Midbrain (tissue), 1 donor: ENCODE measurements at regions not wholly inside any gene's neighbourhood (a gene's known extent, or its start where the extent isn't known, plus 50 kb on each side); places are given as distances from the start of the nearest gene placed in this dataset.
"Not testable (repeated sequence)": the region's sequence is repeated elsewhere in the genome, so short reads cannot be mapped to it uniquely, and the experiment has no call there.

Experiments
- DNase-seq: peaks from one replicate; lab custom pipeline; 2025; lab: John Stamatoyannopoulos, UW

DNA sequence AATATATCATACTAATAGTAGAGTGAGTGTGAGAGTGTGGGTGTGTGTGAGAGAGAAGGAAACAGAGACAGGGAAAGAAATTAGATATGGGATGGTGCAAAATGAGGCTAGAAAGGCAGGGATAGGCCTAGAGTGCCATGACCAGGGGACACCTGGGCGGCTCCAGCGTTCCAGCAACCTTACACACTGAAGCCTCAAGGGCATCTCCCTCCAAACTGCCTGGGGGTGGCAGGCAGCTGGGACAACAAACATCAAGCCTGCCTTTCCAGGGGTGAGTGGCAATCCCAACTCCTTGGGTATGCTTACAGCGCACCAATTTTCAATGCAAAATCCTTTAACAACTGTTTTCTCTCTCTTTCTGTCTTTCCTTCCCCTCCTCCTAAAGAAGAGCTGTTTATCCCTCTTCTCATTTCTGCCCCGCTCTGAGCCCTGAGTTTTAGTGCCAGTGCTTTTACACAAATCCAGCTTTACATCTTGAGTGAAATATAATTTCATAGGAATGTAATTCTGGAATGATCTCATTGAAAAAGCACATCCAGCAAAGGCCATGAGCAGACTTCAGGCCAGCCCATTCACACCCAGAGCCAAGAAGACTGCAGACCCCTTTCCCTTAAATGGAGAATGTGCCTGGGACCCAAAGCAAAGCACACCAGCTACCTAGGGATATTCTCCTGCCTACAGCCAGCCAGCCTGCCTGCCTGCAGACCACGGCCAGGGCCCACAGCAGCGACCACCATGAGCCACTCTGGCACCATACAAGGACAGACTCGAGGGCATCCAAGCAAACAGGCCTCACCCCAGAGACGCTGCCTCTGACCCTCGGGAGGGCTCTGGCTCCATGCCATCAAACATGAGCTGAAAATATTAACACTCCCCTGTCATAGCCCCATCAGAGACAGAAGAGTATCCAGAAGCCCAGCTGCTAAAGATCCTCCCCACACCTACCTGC, 90.3 kb downstream of the RPL27A start:
- DNase-seq: no peak

DNA sequence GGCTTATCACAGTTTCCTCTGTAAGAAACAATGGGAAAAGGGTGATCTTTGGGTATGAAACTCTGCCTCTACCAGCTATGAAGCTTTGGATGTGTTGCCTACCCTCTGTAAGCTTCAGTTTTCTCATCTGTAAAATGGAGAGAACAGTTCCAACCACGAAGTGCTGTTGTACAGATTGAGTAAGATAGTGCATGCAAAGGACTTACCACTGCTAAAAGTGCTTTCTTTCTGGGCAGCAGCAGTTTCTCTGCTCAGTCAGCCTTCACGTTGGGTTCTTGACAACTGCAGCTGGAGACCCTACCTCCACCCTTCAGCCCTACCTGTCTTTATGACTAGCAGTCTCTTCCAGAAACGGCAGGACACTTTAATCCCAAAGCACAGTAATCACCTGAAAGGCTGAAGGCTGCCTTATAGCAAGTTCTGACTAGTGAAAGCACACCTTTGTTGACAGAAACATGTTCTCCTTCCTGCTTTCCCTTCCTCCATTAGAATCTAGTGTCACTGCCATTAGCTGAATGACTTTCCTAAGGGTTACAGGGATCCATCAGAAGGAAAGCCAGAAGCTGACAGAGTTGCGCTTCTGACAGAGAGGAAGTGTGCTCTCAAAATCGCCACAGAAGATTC, 91.4 kb downstream of the RPL27A start:
- no peak for DNase-seq

DNA sequence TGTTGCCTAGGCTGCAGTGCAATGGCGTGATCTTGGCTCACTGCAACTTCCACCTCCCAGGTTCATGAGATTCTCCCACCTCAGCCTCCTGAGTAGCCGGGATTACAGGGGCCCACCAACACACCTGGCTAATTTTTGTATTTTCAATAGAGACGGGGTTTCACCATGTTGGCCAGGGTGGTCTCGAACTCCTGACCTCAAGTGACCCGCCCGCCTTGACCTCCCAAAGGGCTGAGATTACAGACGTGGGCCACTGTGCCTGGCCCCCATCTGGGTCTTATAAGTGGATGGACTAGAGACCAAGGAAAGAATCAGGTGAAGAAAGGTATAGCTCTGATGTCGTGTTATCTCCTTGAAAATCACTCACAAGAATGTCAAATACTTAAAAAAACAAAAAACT, 92.3 kb downstream of the RPL27A start:
- DNase-seq: not testable (repeated sequence)

DNA sequence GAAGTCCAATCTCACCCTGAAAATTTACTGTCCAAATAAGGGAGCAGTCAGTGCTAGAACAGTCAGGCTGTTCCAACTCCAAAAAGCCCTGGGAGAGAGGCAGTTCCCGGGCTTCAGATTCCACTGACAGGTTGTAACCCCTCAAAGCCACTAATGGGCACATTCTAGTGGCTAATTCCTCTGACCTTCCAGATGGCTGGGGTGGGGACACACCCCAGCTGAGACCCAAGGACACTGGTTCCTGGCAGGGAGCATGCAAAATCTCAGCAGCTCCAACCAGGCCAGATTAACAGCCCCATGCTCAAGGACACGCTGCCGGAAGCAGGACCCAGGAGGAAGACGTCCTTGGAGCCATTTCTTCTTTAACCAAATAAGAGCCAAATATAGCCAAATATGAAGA, 92.7 kb downstream of the RPL27A start:
- DNase-seq: no peak

DNA sequence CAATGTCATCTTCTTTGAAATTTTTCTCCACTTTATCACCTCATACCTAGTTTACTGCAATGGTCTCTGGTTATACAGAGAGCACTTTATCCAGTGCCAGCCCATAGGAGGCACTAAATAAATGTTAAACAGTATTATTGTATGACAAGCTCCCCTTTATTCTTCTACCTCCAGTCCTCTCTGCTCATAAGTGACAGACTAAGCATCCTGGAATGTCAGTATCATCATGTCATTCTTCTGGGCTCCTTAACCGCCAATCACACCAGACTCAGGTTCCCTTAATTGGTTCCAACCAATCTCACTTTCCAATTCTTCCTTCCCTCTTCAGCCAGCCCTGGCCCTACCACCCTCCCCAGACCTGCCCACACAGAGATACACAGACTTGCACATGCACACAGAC, 93.1 kb downstream of the RPL27A start:
- DNase-seq: no peak

DNA sequence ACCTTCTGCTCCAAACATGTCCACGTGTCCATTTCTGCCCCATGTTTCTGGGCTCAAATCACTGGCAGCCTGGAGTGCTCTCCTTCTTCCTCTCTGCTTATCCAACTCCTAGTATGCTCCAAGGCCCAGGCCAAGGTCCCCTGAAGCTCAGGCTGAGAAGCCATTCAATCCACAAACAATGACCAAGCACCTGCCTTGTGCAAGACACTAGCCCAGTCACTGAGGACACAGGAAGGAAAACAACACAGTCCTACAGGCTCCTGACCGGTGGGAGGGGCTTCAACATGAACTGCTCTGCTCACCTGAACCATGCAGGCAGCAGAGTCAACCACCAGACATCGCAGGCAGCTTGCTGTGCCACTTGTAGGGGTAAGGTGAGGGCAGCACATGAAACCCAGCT, 93.6 kb downstream of the RPL27A start:
- DNase-seq: no peak

DNA sequence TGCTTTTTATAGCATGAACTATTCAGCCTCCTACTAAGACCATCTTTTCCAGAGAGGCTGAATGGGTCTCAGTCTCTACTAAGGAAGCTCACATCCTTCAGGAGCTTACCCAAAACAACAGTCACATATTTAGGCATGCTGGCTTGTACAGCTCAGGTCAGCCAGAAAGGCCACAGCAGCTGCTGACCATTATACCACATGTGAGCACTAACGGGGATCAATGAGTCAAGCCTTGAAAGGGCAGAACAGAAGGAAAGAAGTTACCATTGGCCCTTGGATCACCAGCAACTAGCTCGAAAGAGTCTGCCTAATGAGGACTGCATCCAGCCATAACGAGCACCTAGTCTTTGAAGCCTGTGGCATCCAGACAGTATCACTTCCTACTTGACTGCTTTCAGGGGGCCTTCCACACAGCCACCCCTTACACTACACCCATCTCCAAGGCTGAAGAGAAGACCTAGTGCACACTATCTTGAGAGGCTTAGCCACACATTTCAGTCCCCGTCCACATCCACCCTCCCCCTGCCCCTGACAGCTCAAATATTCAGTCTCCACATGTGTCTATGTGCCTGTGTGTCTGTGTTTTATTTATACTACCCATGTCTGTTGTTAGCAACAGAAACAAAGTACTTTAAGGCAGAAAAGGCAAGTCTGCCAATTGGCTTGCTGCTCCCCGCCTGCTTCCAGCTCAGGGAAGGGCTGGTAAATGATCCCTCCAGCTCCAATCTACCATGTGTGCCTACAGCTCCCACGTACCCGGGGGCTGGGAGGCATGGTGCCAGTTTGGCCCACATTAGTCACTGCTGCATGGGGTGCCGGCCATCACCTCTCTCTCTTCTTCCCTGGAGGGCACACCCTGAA, 95.5 kb downstream of the RPL27A start:
- no peak for DNase-seq

DNA sequence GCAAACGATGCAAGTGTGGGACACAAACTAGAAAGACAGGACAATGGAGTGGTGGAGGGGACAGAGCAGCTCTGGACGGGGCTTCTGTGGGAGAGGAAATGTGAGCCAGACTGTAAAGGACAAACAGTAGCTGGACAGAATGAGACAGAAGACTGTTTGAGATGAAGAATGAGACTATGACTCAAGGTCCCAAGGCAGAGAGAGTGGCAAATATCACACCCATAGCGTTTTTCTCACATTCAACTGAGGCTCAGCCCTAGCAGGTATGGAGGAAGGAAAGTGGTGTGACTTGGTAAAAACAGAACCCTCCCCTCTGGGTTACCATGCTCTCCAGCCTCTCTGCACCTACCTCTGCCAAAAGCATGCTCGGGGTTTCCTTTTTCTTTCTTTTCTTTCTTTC, 96.5 kb downstream of the RPL27A start:
- DNase-seq: no peak

DNA sequence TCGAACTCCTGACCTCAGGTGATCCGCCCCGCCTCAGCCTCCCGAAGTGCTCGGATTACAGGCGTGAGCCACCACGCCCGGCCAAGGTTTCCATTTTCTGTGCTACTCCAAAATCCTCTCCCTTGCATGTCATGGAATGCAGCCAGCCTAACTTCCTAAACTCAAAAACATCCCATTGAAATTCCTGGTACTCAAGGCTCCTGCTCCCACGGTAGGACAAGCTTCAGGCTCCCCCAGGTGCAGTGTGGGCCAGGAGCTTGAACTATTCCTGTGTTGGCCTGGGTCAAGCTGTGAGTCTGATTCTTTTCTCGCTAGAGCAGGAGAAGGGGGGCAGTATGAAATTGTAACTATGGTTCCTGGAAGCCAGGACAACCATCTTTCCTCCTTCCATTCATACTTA, 97.1 kb downstream of the RPL27A start:
- no peak for DNase-seq

DNA sequence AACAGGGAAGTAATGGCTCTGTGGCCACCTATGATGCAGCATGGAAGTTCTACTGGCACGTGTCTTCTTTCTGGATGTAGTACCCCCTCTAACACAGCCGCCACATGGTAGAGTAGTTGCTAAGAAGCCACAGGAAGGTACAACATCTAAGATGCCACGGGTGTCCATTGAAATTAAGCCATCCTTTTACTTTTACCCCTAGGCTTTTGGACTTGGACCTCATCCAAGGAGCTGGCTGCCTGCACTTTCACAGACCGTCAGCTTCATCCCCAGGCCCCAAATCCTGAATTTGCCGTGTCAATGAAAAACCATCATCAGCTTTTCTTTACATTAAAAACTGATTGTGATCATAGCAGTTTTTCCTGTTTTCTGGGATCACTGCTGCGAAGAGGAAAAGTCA, 102.4 kb downstream of the RPL27A start:
- DNase-seq: no peak

DNA sequence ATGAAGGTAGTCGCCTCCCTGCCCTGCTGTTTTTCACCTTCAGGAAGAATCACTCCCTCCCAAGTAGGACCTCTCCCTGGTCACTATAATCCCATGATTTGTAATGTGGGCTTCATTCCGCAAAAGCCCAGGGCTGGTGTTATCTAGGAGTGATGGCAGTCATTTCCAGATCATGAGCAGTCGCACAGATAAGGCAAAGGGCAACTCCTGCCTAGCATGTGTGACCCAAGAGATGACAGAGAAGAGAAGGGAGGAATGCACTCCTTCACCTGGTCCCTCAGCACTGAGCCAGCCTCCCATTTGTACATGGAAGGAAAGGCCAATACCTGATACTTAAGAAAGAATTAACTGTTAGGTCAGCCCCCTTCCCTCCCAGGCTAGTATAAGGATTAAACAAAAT, 102.9 kb downstream of the RPL27A start:
- DNase-seq: no peak

DNA sequence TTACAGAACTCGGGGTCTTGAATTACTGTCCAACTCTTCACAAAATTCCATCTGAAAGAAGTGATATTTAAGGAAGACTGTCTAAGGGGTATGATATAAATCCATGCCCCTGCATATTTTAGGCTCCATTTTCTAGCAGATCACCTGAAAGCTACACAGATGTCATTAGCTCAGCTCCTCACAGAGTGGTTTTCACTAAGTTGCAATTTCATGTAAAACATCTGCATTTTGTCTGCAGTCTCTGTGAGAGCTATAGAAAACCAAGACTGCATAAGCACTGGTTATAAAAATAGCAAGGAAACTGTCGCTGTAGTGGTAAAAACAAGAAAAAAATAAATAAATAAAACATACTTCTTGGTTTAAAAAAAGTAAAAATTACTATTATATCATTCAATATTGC, 103.4 kb downstream of the RPL27A start:
- DNase-seq: no peak

DNA sequence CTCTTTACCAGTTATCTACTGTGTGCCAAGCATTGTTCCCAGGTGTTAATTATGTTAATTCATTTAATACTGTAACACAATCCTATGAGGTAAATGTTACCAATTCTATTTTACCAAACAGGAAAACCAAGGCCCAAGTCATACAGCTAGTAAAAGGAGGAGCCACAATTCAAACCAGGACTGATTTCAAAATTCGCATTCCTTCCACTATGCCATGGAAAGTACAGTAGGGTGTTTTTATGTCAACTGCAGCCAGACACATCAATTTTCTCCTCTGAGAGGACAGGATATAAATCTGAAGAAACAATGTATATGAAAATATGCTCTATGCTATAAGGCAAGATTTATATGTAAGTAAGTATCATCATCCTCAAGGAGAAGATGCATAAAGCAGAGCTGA, 104.3 kb downstream of the RPL27A start:
- DNase-seq: no peak

DNA sequence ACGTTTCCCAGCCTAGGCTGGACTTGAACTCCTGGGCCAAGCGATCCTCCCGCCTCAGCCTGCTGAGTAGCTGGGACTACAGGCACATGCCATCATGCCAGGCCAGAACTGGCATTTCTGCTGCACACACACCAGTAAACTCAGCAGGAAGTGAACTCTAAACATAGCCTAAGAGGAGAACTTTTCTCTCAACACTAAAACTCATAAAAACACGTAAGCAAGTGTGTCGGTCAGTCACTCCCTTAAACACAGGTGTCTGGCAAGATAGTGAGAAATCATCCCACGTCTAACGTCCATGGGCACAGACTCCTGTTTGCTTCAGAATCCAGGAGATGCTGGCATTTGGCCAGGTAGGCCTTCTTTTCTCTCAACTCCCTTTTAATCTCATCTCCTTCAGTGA, 104.8 kb downstream of the RPL27A start:
- no peak for DNase-seq

DNA sequence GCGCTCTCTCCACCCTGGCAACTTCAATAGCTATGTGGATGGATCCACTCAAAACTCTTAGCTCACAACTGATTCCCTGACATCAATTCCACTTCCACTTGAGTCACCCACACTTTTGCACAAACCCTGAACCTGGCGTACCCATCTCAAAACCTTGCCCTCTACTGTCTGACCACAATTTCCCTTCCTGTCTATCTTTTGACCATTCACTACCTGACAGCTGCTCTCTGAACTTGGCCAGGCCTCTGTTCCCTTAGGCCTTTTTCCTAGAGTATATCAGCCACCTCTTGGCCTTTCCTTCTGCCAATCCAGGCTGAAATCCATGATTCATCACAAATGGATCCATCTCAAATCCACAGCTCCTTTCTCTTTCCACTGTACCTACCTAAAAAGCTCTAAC, 106.0 kb downstream of the RPL27A start:
- no peak for DNase-seq

DNA sequence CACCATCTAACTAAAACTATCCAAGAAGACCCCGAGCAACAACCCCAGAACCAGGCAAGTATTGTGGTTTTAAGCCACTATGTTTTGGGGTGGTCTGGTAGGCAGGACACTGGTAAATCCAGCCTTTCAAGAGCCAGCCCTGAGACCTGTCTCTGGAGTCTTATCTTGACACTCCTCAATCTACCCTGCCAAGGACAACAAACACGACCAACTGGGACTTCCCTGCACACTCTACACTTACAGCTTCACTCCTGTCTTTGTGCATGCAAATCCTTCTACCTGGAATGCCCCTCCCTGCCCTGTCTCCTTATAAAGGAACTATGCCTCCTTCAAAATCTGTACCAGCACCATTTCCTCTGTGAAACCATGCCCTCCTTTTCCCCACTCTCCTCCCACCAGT, 107.3 kb downstream of the RPL27A start:
- no peak for DNase-seq

DNA sequence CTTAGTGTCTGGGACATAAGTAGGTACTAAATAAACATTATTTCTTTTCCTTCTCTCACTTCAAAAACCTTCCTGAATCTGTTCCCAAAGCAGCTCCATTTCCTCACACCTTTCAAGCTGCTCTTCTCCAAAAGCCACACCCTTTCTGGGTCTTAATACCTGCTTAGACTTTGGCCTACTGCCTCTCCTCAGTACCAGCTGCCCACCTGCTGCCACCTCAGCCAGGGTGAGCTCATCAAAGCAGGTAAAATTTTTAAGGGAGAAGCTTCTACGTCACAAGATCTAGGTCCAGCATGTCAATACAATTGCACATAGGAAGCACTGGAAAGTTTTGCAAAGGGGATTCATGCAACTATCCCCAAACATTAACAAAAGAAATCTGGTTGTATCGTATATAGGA, 108.4 kb downstream of the RPL27A start:
- no peak for DNase-seq

DNA sequence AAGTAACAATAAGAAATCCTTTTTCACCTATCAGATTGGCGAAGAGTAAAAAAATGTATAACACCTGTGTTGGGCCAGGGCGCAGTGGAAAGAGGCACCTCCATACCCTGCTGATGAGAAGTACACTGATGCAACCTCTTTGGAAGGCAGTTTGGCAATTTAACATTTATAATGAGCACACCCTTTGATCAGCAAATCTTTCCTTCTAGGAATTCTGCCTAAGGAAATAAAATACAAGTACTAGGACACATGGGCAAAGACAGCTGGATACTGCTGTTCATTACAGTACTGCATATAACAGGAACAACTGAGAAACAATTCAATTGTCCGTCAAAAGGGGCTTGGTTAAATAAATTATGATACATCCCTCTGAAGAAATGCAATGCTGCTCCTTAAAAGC, 110.1 kb downstream of the RPL27A start:
- no peak for DNase-seq

DNA sequence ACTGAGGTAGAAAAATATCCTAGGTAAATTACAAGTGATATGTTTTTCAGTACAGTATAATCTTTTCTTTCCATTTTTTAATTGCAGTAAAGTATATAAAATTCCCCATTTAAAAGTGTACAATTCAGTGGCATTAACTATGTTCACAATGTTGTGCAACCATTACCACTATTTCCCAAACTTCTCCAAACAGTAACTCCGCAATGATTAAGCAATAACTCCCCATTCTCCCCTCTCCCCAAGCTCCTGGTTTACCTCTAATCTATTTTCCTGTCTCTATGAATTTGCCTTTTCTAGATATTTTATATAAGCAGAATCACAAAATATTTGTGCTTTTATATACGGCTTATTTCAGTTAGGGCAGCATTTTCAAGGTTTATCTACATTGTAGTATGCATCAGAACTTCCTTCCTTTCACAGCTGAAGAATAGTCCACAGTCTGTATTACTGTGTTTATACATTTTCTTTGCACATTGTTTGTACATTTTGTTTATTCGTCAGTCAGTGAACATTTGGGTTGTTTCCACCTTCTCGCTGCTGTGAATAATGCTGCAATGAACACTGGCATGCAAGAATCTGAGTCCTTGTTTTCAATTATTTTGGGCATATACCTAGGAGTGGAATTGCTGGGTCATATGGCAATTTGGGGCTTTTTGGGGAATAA, 110.7 kb downstream of the RPL27A start:
- no peak for DNase-seq

DNA sequence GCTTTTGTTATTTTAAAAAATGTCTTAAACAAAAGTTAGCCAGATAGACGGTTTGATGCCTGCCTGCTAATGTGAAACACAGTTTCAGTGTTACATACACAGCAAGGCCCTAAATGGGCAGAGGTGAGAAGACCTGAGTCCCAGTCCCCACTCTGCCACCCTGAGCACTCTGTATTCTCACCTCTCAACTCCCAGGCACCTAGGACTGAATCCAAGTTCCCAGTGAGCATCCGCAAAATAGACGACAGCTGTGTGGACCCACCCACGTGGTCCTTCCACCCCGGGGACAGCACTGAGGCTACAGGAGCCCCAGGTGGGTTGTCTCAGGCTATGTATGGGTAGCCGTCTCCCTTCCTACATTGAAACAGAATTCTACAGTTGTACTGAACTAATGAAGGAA, 111.5 kb downstream of the RPL27A start:
- no peak for DNase-seq

DNA sequence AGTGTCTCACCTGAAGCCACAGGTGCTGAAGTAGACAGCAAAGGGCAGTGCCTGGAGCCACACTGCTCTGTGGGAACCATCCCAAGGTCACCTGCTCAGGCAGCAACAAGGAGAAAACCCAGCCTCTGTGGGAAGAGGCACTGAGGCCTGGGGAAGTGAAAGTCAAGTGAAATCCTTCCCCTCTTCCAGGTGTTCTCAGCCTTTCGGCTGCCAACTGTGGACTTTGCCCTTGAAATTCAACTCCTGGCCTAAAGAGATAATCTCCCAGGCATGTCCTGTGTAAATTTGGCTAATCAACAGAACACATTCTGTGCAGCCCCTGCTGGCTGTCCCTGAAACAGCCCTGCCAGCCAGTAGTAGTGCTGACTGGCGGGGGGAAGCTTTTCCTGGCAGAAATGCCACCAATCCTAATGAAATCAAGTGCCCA, 112.1 kb downstream of the RPL27A start:
- no peak for DNase-seq

DNA sequence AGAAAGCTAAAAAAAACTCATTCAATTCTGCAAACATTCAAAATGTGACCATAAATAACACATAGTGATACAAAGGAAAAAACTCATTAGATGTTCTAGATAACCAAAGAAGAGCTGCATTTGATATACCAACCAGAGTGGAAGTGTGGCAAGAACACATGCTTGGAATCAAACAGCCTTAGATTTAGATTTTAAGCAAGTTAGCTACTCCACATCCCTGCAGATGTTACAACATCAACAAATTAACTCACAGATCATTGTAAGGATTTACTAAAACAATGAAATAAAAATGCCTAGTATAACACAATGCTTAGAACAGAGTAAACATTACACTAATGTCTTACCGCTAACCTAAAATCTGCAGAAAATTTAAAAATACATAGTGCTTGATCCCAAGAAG, 114.0 kb upstream of the AKIP1 start:
- no peak for DNase-seq
